ENCODE measurements at regions not wholly inside any gene's neighbourhood (a gene's known extent, or its start where the extent isn't known, plus 50 kb on each side); places are given as distances from the start of the nearest gene placed in this dataset.
"Not testable (repeated sequence)": the region's sequence is repeated elsewhere in the genome, so short reads cannot be mapped to it uniquely, and the experiment has no call there.

GRCh38 chr22:33160525-33160924 lies 102.3 kb upstream of the SYN3 start:
- H3K27ac ChIP-seq = no peak overlapping the region
- H3K36me3 ChIP-seq (ENCODE audit: insufficient read depth) = no peaks in the 10 kb centered on the region
- no peak overlapping the region for H3K4me3 ChIP-seq (IDR thresholded peaks at IDR 0.05; ENCODE audit: insufficient read depth, low read depth, low read length)
- H3K27me3 ChIP-seq (ENCODE audit: insufficient read depth, low read depth) = no peaks in the 10 kb centered on the region
- no peak overlapping the region for H2AFZ ChIP-seq (ENCODE audit: low read depth)
- no peaks in the 10 kb centered on the region for H3K4me1 ChIP-seq (ENCODE audit: low read depth, poor library complexity, severe bottlenecking)
- no peaks in the 10 kb centered on the region for H3K79me2 ChIP-seq (ENCODE audit: insufficient read depth, low read depth)
- no peak overlapping the region for H3K4me2 ChIP-seq
- TF ChIP-seq CTCF (conservative IDR thresholded peaks at IDR 0.05; ENCODE audit: low read depth, low read length) = no peak
- no peaks in the 10 kb centered on the region for H4K20me1 ChIP-seq (ENCODE audit: insufficient read depth)
- no peak overlapping the region for H3K9ac ChIP-seq

- not testable (repeated sequence) for H3K36me3 ChIP-seq (ENCODE audit: insufficient read depth)
These were observed 96.8 kb upstream of the SYN3 start for GRCh38 chr22:33154967-33155366.

GRCh38 chr22:33149611-33150010 lies 91.4 kb upstream of the SYN3 start:
- Histone ChIP-seq H3K4me3 (IDR thresholded peaks at IDR 0.05; ENCODE audit: insufficient read depth, low read depth, low read length) (no peak overlapping the region), H3K27me3 (ENCODE audit: insufficient read depth, low read depth) (no peaks in the 10 kb centered on the region), H3K79me2 (ENCODE audit: insufficient read depth, low read depth) (no peaks in the 10 kb centered on the region), H4K20me1 (ENCODE audit: insufficient read depth) (no peaks in the 10 kb centered on the region), H2AFZ (ENCODE audit: low read depth) (no peak overlapping the region), H3K4me2 (no peak overlapping the region), H3K9ac (no peak overlapping the region), H3K36me3 (ENCODE audit: insufficient read depth) (no peaks in the 10 kb centered on the region), H3K27ac (no peak overlapping the region), H3K4me1 (ENCODE audit: low read depth, poor library complexity, severe bottlenecking) (no peaks in the 10 kb centered on the region)
- no peak for TF ChIP-seq CTCF (conservative IDR thresholded peaks at IDR 0.05; ENCODE audit: low read depth, low read length)

More at GRCh38 chr22:33154967-33155366, 96.8 kb upstream of the SYN3 start:
- H3K27ac ChIP-seq; H3K79me2 ChIP-seq (ENCODE audit: insufficient read depth, low read depth); H3K4me3 ChIP-seq (IDR thresholded peaks at IDR 0.05; ENCODE audit: insufficient read depth, low read depth, low read length); H3K9ac ChIP-seq; H3K4me1 ChIP-seq (ENCODE audit: low read depth, poor library complexity, severe bottlenecking); H2AFZ ChIP-seq (ENCODE audit: low read depth); H4K20me1 ChIP-seq (ENCODE audit: insufficient read depth); H3K27me3 ChIP-seq (ENCODE audit: insufficient read depth, low read depth); H3K4me2 ChIP-seq: not testable (repeated sequence)

DNA sequence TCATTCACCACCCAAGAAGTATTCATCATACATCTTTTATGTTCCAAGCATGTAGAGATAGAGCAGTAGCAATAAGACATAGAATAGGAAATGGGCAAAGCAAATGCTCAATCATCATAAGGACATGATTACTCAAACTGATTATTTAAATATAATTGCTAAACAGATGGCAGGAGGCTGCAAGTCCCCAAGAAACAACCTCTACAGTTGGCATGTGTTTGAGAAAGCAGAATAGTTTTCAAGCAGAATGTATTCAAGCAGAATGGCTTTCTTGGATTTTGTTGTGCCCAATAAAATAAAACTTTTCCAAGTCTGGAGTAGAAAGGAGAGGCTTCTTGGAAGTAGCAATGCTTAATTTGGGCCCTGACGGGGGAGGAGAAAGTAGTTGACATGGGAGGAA lies 86.5 kb upstream of the SYN3 start:
- H3K27me3 ChIP-seq (ENCODE audit: insufficient read depth, low read depth) = no peaks in the 10 kb centered on the region
- no peaks in the 10 kb centered on the region for H3K36me3 ChIP-seq (ENCODE audit: insufficient read depth)
- H2AFZ ChIP-seq (ENCODE audit: low read depth) = no peak overlapping the region
- no peaks in the 10 kb centered on the region for H3K4me1 ChIP-seq (ENCODE audit: low read depth, poor library complexity, severe bottlenecking)
- H4K20me1 ChIP-seq (ENCODE audit: insufficient read depth) = no peaks in the 10 kb centered on the region
- no peaks in the 10 kb centered on the region for H3K79me2 ChIP-seq (ENCODE audit: insufficient read depth, low read depth)
- no peak overlapping the region for H3K9ac ChIP-seq
- TF ChIP-seq CTCF (conservative IDR thresholded peaks at IDR 0.05; ENCODE audit: low read depth, low read length) = no peak
- no peak overlapping the region for H3K27ac ChIP-seq
- H3K4me2 ChIP-seq = no peak overlapping the region
- no peak overlapping the region for H3K4me3 ChIP-seq (IDR thresholded peaks at IDR 0.05; ENCODE audit: insufficient read depth, low read depth, low read length)

DNA sequence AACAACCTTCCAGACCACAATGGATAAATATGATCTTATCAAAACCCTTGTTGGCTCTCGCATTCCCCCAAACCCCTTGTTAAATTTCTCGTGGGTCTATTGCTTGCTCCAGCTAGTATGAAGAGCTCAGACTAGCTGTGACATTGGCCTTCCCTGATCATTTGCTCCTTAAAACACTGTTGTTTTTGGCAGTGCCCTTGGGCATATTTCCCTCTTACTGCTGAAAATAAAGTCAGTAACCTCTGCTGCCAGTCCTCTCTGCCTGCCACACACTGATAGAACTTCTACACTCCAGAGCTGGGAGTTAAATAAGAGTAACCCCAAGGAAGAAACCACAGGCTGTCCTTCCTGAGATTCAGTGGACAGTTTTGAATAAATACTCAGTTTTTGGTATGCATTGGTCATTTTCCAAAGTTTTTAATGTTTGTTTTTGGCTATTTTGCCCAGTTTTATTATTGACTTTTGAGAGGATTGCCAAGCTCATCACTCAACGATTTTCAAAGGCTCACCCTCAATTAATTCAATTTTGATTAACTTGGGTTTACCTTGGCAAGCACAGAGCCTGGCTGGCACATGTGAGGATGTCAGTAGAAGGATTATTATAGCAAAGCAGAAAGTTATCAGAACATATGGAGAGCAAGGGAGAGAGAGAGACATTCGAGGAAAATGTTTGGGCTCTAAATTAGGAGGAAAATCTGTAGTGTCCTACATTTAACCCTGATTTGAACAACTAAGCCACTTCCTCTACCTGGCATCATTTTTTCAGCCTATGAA lies 84.3 kb upstream of the SYN3 start:
- H3K4me2 ChIP-seq = no peak overlapping the region
- no peaks in the 10 kb centered on the region for H3K27me3 ChIP-seq (ENCODE audit: insufficient read depth, low read depth)
- no peaks in the 10 kb centered on the region for H3K79me2 ChIP-seq (ENCODE audit: insufficient read depth, low read depth)
- no peak overlapping the region for H3K9ac ChIP-seq
- no peak overlapping the region for H3K4me3 ChIP-seq (IDR thresholded peaks at IDR 0.05; ENCODE audit: insufficient read depth, low read depth, low read length)
- H4K20me1 ChIP-seq (ENCODE audit: insufficient read depth) = no peaks in the 10 kb centered on the region
- H3K27ac ChIP-seq = no peak overlapping the region
- no peaks in the 10 kb centered on the region for H3K4me1 ChIP-seq (ENCODE audit: low read depth, poor library complexity, severe bottlenecking)
- no peak overlapping the region for H2AFZ ChIP-seq (ENCODE audit: low read depth)
- H3K36me3 ChIP-seq (ENCODE audit: insufficient read depth) = no peaks in the 10 kb centered on the region
- TF ChIP-seq CTCF (conservative IDR thresholded peaks at IDR 0.05; ENCODE audit: low read depth, low read length) = no peak

All from KMS-11 (cell line).